CD4-positive, alpha-beta T cell (primary cell): ENCODE measurements at regions not wholly inside any gene's neighbourhood (a gene's known extent, or its start where the extent isn't known, plus 50 kb on each side); places are given as distances from the start of the nearest gene placed in this dataset.

Source experiments
- ATAC-seq: fragments of 200-7000 bp; cut with Tn5 transposase; one replicate; pipeline ENCODE4 v1.10.0; 2022; ENCODE audit warnings: mild to moderate bottlenecking; ENCODE audit not compliant: poor library complexity
- CTCF ChIA-PET: fragments of 350-600 bp; sonication (Branson Sonifier 250); formaldehyde crosslinking; loops from one replicate; lab custom pipeline; 2021; ENCODE audit warnings: antibody characterized with exemption, inconsistent platforms; lab: Charles Lee
- POLR2A ChIA-PET: fragments of 350-600 bp; sonication (Branson Sonifier 250); formaldehyde crosslinking; loops from one replicate; lab custom pipeline; 2021; ENCODE audit warnings: antibody characterized with exemption, inconsistent platforms; lab: Charles Lee
- DNase-seq, 14 experiments: peaks; one replicate each; pipeline ENCODE4 v3.0.0-alpha.2; 2013 to 2020; ENCODE audit warnings: mixed read lengths in 2 of 14
- H3K27ac ChIP-seq, 2 donors: one replicate each; pipeline versions ENCODE4 v1.5.1 to v1.7.0; 2013; ENCODE audit warnings: low read length in 2 of 2, low read depth in 1 of 2, mild to moderate bottlenecking in 1 of 2
- H3K27me3 ChIP-seq, 2 experiments: 1 replicate in 1 of 2; 2 replicates in 1 of 2; pipeline versions ENCODE4 v1.6.1 to v1.7.0; 2013; ENCODE audit warnings: low read length in 2 of 2, control low read depth in 1 of 2, mild to moderate bottlenecking in 1 of 2, moderate library complexity in 1 of 2; ENCODE audit not compliant: insufficient read depth in 2 of 2, control insufficient read depth in 1 of 2
- H3K36me3 ChIP-seq: one replicate; pipeline ENCODE4 v1.6.1; 2013; ENCODE audit warnings: low read length, control low read depth; ENCODE audit not compliant: insufficient read depth
- H3K4me1 ChIP-seq: one replicate; pipeline ENCODE4 v1.6.1; 2013; ENCODE audit warnings: low read length, control low read depth; ENCODE audit not compliant: insufficient read depth
- H3K4me3 ChIP-seq: one replicate; pipeline ENCODE4 v1.5.1; 2013; ENCODE audit warnings: mild to moderate bottlenecking, low read length, moderate library complexity
- H3K9me3 ChIP-seq, 2 experiments: 1 replicate in 1 of 2; 2 replicates in 1 of 2; pipeline versions ENCODE4 v1.6.1 to v1.7.0; 2013; ENCODE audit warnings: low read length in 2 of 2, mild to moderate bottlenecking in 2 of 2, control low read depth in 1 of 2, moderate library complexity in 1 of 2; ENCODE audit not compliant: control insufficient read depth in 1 of 2, insufficient read depth in 1 of 2
- H3K27ac Mint-ChIP-seq: one replicate; pipeline ENCODE4 v1.8.0; 2020; ENCODE audit warnings: mixed read lengths
- H3K27me3 Mint-ChIP-seq: one replicate; pipeline ENCODE4 v1.8.0; 2021; ENCODE audit warnings: mixed read lengths
- H3K36me3 Mint-ChIP-seq: one replicate; pipeline ENCODE4 v1.8.0; 2021; ENCODE audit warnings: low read depth, mixed read lengths
- H3K4me1 Mint-ChIP-seq: one replicate; pipeline ENCODE4 v1.8.0; 2021; ENCODE audit warnings: low read depth, mixed read lengths
- H3K4me3 Mint-ChIP-seq: one replicate; pipeline ENCODE4 v1.8.0; 2020; ENCODE audit warnings: mild to moderate bottlenecking, mixed read lengths
- H3K9me3 Mint-ChIP-seq: one replicate; pipeline ENCODE4 v1.8.0; 2020; ENCODE audit warnings: mixed read lengths
- CTCF ChIP-seq: fragments of 200-600 bp; IDR thresholded peaks from one replicate; pipeline ENCODE4 v1.8.0; 2022; ENCODE audit warnings: antibody characterized with exemption, mild to moderate bottlenecking
- intact Hi-C, 2 experiments: fragments of 100-400 bp; cut with DNase I in 1 of 2; cut with micrococcal nuclease in 1 of 2; formaldehyde crosslinking; loops; one replicate each; pipeline versions ENCODE4 v1.15.1 to v1.9.0; 2023 to 2025; cut with DNase I, micrococcal nuclease

GRCh38 chr6:9948678-9949077 is 466.2 kb downstream of the TFAP2A start:
- H3K9me3 Mint-ChIP-seq: peaks cover 5% of the 10 kb centered on the region
- H3K27ac Mint-ChIP-seq: no peak overlapping the region
- no peak overlapping the region for H3K27ac ChIP-seq
- ATAC-seq (no peak), DNase-seq (no peak)
- no peaks in the 10 kb centered on the region for H3K36me3 ChIP-seq
- intact Hi-C loops: no loop called here
- no peaks in the 10 kb centered on the region for H3K4me1 ChIP-seq
- H3K27me3 Mint-ChIP-seq: no peaks in the 10 kb centered on the region
- H3K9me3 ChIP-seq: peaks cover 0 to 3% of the 10 kb centered on the region in 2 experiments
- no peaks in the 10 kb centered on the region for H3K36me3 Mint-ChIP-seq
- no peak overlapping the region for H3K4me3 ChIP-seq
- CTCF ChIA-PET: no interaction called here
- H3K27me3 ChIP-seq: no peaks in the 10 kb centered on the region
- TF ChIP-seq CTCF: no peak
- POLR2A ChIA-PET: no interaction called here
- no peaks in the 10 kb centered on the region for H3K4me1 Mint-ChIP-seq
- no peak overlapping the region for H3K4me3 Mint-ChIP-seq

GRCh38 chr6:9943986-9944385 is 470.9 kb downstream of the TFAP2A start:
- TF ChIP-seq CTCF: no peak
- Mint-ChIP-seq H3K27ac (no peak overlapping the region), H3K9me3 (no peaks in the 10 kb centered on the region), H3K4me3 (no peak overlapping the region), H3K36me3 (no peaks in the 10 kb centered on the region), H3K27me3 (no peaks in the 10 kb centered on the region), H3K4me1 (no peaks in the 10 kb centered on the region)
- DNase-seq: no peak
- ChIA-PET CTCF (no interaction called here), POLR2A (no interaction called here)
- H3K4me1 ChIP-seq: no peaks in the 10 kb centered on the region
- ATAC-seq: no peak
- no peak overlapping the region for H3K27ac ChIP-seq
- intact Hi-C loops: no loop called here
- no peaks in the 10 kb centered on the region for H3K27me3 ChIP-seq
- H3K36me3 ChIP-seq: no peaks in the 10 kb centered on the region
- H3K4me3 ChIP-seq: no peak overlapping the region
- H3K9me3 ChIP-seq: peaks cover 0 to 8% of the 10 kb centered on the region in 2 experiments

- intact Hi-C loops: no loop called here
Measured at GRCh38 chr6:9943026-9943425, 471.8 kb downstream of the TFAP2A start.

More at GRCh38 chr6:9943026-9943425, 471.8 kb downstream of the TFAP2A start:
- peaks cover 0 to 7% of the 10 kb centered on the region in 2 experiments for H3K9me3 ChIP-seq
- no peak for DNase-seq
- no peaks in the 10 kb centered on the region for H3K4me1 ChIP-seq
- CTCF ChIA-PET: no interaction called here
- no peaks in the 10 kb centered on the region for H3K27me3 Mint-ChIP-seq
- no peak overlapping the region for H3K4me3 ChIP-seq
- TF ChIP-seq CTCF: no peak
- no peaks in the 10 kb centered on the region for H3K4me1 Mint-ChIP-seq
- H3K27ac Mint-ChIP-seq: no peak overlapping the region
- no peaks in the 10 kb centered on the region for H3K9me3 Mint-ChIP-seq
- POLR2A ChIA-PET: no interaction called here
- ATAC-seq: no peak
- no peak overlapping the region for H3K4me3 Mint-ChIP-seq
- no peaks in the 10 kb centered on the region for H3K36me3 ChIP-seq
- no peak overlapping the region for H3K27ac ChIP-seq
- no peaks in the 10 kb centered on the region for H3K36me3 Mint-ChIP-seq
- no peaks in the 10 kb centered on the region for H3K27me3 ChIP-seq
